ENCODE measurements at regions not wholly inside any gene's neighbourhood (a gene's known extent, or its start where the extent isn't known, plus 50 kb on each side); places are given as distances from the start of the nearest gene placed in this dataset.

DNA sequence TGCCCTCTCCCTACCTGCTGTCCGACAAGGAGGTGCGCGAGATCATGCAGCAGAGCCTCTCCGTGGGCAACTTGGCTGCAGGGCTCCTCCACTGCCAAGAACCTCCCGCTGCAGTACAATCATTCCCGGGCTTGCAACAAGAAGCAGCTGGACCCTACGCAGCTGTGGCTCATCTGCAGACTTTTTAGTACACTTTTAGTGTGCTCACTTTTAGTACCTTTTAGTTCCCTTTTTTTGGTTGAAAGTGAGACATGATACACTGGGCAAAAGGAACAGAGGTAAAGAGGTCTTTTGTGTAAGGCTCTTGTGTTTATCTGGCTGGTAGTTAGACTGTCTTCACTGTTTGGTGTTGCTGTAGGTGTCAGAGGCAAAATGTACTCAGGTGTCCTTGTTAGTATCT lies 58.1 kb upstream of the SPTLC1 start:
- TF ChIP-seq, protein P1, sequence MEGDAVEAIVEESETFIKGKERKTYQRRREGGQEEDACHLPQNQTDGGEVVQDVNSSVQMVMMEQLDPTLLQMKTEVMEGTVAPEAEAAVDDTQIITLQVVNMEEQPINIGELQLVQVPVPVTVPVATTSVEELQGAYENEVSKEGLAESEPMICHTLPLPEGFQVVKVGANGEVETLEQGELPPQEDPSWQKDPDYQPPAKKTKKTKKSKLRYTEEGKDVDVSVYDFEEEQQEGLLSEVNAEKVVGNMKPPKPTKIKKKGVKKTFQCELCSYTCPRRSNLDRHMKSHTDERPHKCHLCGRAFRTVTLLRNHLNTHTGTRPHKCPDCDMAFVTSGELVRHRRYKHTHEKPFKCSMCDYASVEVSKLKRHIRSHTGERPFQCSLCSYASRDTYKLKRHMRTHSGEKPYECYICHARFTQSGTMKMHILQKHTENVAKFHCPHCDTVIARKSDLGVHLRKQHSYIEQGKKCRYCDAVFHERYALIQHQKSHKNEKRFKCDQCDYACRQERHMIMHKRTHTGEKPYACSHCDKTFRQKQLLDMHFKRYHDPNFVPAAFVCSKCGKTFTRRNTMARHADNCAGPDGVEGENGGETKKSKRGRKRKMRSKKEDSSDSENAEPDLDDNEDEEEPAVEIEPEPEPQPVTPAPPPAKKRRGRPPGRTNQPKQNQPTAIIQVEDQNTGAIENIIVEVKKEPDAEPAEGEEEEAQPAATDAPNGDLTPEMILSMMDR (IDR thresholded peaks at IDR 0.05; ENCODE audit: low read depth, low read length): no peak
- no peak for TF ChIP-seq POLR2A (IDR thresholded peaks at IDR 0.05; ENCODE audit: extremely low read depth, insufficient read length)
- TF ChIP-seq, protein P2, sequence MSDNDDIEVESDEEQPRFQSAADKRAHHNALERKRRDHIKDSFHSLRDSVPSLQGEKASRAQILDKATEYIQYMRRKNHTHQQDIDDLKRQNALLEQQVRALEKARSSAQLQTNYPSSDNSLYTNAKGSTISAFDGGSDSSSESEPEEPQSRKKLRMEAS (IDR thresholded peaks at IDR 0.05; ENCODE audit: low read depth, low read length): no peak
- TF ChIP-seq MYC (IDR thresholded peaks at IDR 0.05; ENCODE audit: low read depth, low read length): no peak
- DNase-seq (ENCODE audit: low read depth): peak; percentile 11
- no peak overlapping the region for H3K4me3 ChIP-seq (ENCODE audit: low read depth, low read length)

DNA sequence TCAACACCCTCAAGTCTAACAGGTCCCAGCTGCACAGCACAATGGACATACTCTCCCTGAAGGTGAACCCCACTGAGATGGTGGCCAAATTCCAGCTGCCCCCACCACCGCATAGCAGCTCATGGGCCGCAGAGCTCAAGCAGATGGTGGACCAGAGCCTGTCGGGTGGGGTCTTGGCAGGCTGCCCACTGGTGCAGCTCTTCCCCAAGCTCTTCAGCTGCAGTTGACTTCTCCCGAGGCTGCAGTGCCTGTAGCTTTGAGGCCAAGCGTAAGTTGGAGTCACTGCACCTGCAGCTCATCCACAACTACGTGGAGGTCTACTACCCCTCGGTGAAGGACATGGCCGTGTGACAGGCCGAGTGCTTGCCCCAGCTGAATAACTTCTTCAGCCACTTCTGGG lies 56.6 kb upstream of the SPTLC1 start:
- no peak for DNase-seq (ENCODE audit: low read depth)
- no peak overlapping the region for H3K4me3 ChIP-seq (ENCODE audit: low read depth, low read length)
- TF ChIP-seq, protein P1 (IDR thresholded peaks at IDR 0.05; ENCODE audit: low read depth, low read length): no peak
- TF ChIP-seq POLR2A (IDR thresholded peaks at IDR 0.05; ENCODE audit: extremely low read depth, insufficient read length): no peak
- TF ChIP-seq, protein P2 (IDR thresholded peaks at IDR 0.05; ENCODE audit: low read depth, low read length): no peak
- no peak for TF ChIP-seq MYC (IDR thresholded peaks at IDR 0.05; ENCODE audit: low read depth, low read length)

DNA sequence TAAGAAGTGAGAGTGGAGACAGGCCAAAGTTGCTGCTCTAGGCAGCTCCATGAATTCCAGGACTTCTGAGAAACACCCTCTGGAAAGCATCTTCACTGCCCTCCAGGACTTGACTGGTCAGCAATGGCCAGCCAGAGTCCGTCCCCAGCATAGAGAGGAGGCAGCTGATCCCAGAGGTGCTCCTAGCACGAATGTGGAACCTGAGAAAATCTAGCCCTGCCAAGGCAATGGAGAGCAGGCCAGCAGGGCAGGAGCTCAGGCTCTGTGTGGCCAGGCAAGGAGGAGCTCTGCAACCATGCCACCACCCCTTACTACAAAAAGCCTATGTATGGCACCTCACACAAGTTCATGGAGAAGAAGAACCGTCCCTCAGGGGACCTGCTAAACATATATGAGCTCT lies 56.1 kb upstream of the SPTLC1 start:
- H3K4me3 ChIP-seq (ENCODE audit: low read depth, low read length): no peak overlapping the region
- DNase-seq (ENCODE audit: low read depth): no peak
- TF ChIP-seq, protein P2 (IDR thresholded peaks at IDR 0.05; ENCODE audit: low read depth, low read length): no peak
- TF ChIP-seq, protein P1 (IDR thresholded peaks at IDR 0.05; ENCODE audit: low read depth, low read length): no peak

DNA sequence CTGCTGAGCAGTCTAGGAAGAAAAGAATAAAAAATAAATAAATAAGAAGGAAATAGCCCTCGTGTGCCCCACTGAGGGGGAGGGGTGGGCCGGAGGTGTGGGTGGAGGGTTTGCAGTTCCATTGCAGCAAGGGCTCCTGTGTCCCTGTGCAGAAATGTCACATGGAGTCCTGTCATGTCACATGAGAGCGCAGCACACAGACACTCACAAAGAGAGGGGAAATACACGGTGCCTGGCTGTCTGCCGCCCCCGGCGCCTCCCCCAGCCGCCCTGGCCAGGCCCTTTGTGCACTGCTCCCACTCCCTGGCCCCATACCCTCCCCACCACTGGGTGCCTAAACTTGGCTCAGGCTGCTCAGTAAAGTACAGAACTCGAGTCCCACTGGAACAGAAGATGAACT lies 55.6 kb upstream of the SPTLC1 start:
- no peak overlapping the region for H3K4me3 ChIP-seq (ENCODE audit: low read depth, low read length)
- no peak for TF ChIP-seq MYC (IDR thresholded peaks at IDR 0.05; ENCODE audit: low read depth, low read length)
- TF ChIP-seq, protein P2 (IDR thresholded peaks at IDR 0.05; ENCODE audit: low read depth, low read length): no peak
- DNase-seq (ENCODE audit: low read depth): no peak

DNA sequence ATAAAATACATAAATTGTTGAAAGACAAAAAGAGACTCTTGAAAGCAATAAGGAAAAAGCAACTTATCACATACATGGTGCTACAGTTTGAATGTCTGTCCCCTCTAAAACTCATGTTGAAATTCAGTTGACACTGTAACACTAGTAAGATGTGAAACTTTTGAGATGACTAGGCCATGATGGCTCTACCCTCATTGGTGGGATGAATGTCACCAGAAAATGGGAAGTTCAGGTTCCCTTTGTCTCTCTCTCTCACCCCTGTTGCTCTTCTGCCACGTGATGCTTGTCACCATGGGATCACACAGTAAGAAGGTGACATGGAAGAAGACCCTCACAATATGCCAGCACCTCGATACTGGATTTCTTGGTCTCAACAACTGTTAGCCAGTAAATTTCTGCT lies 50.3 kb upstream of the SPTLC1 start:
- TF ChIP-seq MYC (IDR thresholded peaks at IDR 0.05; ENCODE audit: low read depth, low read length) (no peak), POLR2A (IDR thresholded peaks at IDR 0.05; ENCODE audit: extremely low read depth, insufficient read length) (no peak)
- TF ChIP-seq, protein P2 (IDR thresholded peaks at IDR 0.05; ENCODE audit: low read depth, low read length): no peak
- TF ChIP-seq, protein P1 (IDR thresholded peaks at IDR 0.05; ENCODE audit: low read depth, low read length): no peak
- no peak overlapping the region for H3K4me3 ChIP-seq (ENCODE audit: low read depth, low read length)
- peak; percentile 19 for DNase-seq (ENCODE audit: low read depth)
